ENCODE measurements at regions not wholly inside any gene's neighbourhood (a gene's known extent, or its start where the extent isn't known, plus 50 kb on each side); places are given as distances from the start of the nearest gene placed in this dataset.
A peak's percentile ranks its signal among the peaks of the same experiment; 100 is the strongest.

- no peak for DNase-seq
Observed at GRCh38 chr10:42952931-42953683, 123.8 kb upstream of the RET start.

GRCh38 chr10:42953684-42954674 is 122.9 kb upstream of the RET start:
- DNase-seq, result no peak

GRCh38 chr10:42954766-42955492 is 121.9 kb upstream of the RET start:
- no peak for DNase-seq

- DNase-seq, result no peak
Observed at GRCh38 chr10:42955493-42955889, 121.4 kb upstream of the RET start.

- DNase-seq, result no peak
Observed at GRCh38 chr10:42956045-42956444, 120.8 kb upstream of the RET start.

GRCh38 chr10:42958142-42958868 is 118.6 kb upstream of the RET start:
- no peak for DNase-seq

GRCh38 chr10:42959833-42960232 is 117.0 kb upstream of the RET start:
- DNase-seq, result no peak

- no peak for DNase-seq
Observed at GRCh38 chr10:42960491-42960990, 116.3 kb upstream of the RET start.

GRCh38 chr10:42960991-42961795 is 115.7 kb upstream of the RET start:
- DNase-seq, result no peak

GRCh38 chr10:42961796-42962109 is 115.1 kb upstream of the RET start:
- DNase-seq, result no peak

- DNase-seq, result no peak
Observed at GRCh38 chr10:42962110-42962901, 114.6 kb upstream of the RET start.

- no peak for DNase-seq
Observed at GRCh38 chr10:42962902-42963231, 114.0 kb upstream of the RET start.

GRCh38 chr10:42963312-42963711 is 113.6 kb upstream of the RET start:
- DNase-seq, result no peak

GRCh38 chr10:42969147-42969546 is 107.7 kb upstream of the RET start:
- no peak for DNase-seq

- DNase-seq, result no peak
Observed at GRCh38 chr10:42969909-42970308, 107.0 kb upstream of the RET start.

GRCh38 chr10:42970451-42971250 is 106.2 kb upstream of the RET start:
- DNase-seq, result peak; percentile 75

- peak; percentile 93 for DNase-seq
Observed at GRCh38 chr10:42971251-42971599, 105.6 kb upstream of the RET start.

- DNase-seq, result no peak
Observed at GRCh38 chr10:42972946-42973345, 103.9 kb upstream of the RET start.

- no peak for DNase-seq
Observed at GRCh38 chr10:42973411-42973810, 103.5 kb upstream of the RET start.

All from NCI-H82 (cell line).